Epithelial cell of proximal tubule (primary cell): ENCODE measurements at regions not wholly inside any gene's neighbourhood (a gene's known extent, or its start where the extent isn't known, plus 50 kb on each side); places are given as distances from the start of the nearest gene placed in this dataset.

Experiments used
- DNase-seq: peaks from one replicate; pipeline ENCODE4 v3.0.0-alpha.2; 2011; ENCODE audit warnings: low read depth
- H3K4me3 ChIP-seq: 2 replicates; pipeline ENCODE4 v1.5.1; 2011; ENCODE audit warnings: low read depth, mild to moderate bottlenecking, low read length
- TF ChIP-seq, protein P1 (sequence below): conservative IDR thresholded peaks from 2 replicates; pipeline ENCODE4 v1.5.1; 2012; ENCODE audit warnings: low read depth, mild to moderate bottlenecking, low read length

DNA sequence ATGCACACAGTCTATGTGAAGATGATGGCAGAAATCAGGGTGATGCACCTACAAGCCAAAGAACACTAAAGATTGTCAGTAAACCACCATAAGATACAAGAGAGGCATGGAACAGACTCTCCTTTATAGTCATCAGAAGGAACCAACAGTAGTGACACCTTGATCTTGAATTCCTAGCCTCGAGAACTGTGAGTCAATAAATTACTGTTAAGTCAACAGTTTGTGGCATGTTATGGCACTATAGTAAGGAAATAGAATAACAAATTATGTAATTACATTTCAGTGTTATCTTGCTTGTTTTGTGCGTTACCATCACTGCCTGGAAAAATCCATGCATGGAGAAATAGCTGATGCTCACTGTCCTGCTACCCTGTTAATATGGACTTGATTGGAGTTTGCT lies 110.2 kb upstream of the LRP1B start:
- no peak for DNase-seq
- TF ChIP-seq, protein P1, sequence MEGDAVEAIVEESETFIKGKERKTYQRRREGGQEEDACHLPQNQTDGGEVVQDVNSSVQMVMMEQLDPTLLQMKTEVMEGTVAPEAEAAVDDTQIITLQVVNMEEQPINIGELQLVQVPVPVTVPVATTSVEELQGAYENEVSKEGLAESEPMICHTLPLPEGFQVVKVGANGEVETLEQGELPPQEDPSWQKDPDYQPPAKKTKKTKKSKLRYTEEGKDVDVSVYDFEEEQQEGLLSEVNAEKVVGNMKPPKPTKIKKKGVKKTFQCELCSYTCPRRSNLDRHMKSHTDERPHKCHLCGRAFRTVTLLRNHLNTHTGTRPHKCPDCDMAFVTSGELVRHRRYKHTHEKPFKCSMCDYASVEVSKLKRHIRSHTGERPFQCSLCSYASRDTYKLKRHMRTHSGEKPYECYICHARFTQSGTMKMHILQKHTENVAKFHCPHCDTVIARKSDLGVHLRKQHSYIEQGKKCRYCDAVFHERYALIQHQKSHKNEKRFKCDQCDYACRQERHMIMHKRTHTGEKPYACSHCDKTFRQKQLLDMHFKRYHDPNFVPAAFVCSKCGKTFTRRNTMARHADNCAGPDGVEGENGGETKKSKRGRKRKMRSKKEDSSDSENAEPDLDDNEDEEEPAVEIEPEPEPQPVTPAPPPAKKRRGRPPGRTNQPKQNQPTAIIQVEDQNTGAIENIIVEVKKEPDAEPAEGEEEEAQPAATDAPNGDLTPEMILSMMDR, result no peak
- H3K4me3 ChIP-seq, result no peak overlapping the region

- TF ChIP-seq, protein P1, result no peak
- no peak overlapping the region for H3K4me3 ChIP-seq
- no peak for DNase-seq
These were observed 105.4 kb upstream of the LRP1B start for GRCh38 chr2:142236181-142236580.

DNA sequence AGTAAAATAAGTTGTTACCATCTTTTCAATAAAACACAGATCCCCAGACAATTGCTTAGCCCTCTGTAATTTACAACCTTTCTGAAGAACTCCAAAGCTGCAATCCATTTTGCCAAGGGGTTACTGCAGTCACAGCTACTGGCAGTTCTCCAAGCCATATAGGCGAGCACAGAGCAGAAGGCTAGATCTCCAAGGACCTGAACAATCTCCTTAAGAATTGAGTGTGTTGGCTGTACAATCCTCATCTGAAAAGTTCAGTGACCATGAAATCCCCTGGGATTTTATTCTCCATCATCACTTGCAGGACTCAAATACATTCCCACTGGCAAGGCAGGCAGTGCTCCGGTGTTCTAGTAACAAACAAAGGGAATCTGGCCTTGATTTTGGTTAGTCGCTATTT lies 103.9 kb upstream of the LRP1B start:
- TF ChIP-seq, protein P1, result no peak
- DNase-seq, result no peak
- no peak overlapping the region for H3K4me3 ChIP-seq

- TF ChIP-seq, protein P1, result no peak
- no peak overlapping the region for H3K4me3 ChIP-seq
- no peak for DNase-seq
These were observed 92.5 kb upstream of the LRP1B start for GRCh38 chr2:142223309-142223708.

DNA sequence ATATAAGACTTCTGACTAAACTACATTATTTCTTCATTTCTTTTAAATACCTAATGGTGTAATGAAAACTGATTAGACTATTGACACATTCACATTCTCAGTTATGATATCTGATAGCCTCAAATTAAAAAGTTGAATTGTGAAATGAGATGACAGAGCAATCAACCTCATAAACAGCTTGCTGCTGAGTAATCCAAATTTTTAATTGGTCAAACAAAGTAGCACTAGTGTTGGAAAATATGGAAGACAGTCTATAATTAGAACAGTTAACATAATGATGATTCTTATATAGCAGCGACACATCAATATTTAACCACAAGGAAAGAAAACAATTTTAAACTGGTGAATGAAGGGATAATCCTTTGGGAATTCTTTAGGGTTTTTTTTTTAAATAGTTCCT lies 91.9 kb upstream of the LRP1B start:
- no peak overlapping the region for H3K4me3 ChIP-seq
- no peak for DNase-seq
- TF ChIP-seq, protein P1, result no peak

GRCh38 chr2:142220901-142221300 lies 90.1 kb upstream of the LRP1B start:
- TF ChIP-seq, protein P1, result no peak
- DNase-seq, result no peak
- no peak overlapping the region for H3K4me3 ChIP-seq

- H3K4me3 ChIP-seq, result no peak overlapping the region
- TF ChIP-seq, protein P1, result no peak
- no peak for DNase-seq
These were observed 89.4 kb upstream of the LRP1B start for GRCh38 chr2:142220239-142220638.
